Ovary (tissue), 7 donors: ENCODE measurements at regions not wholly inside any gene's neighbourhood (a gene's known extent, or its start where the extent isn't known, plus 50 kb on each side); places are given as distances from the start of the nearest gene placed in this dataset.
A peak's percentile ranks its signal among the peaks of the same experiment; 100 is the strongest.

ENCODE experiments used
- DNase-seq, 5 donors: peaks; one replicate each; pipeline ENCODE4 v3.0.0-alpha.2; 2019 to 2020
- H3K27ac ChIP-seq, 2 donors: fragments of 200-600 bp; one replicate each; pipeline versions ENCODE4 v1.5.1 to v1.8.0; 2019 to 2022
- H3K27me3 ChIP-seq: fragments of 200-600 bp; one replicate; pipeline ENCODE4 v1.8.0; 2022
- H3K36me3 ChIP-seq: fragments of 200-600 bp; sonication (generic); one replicate; pipeline ENCODE4 v1.5.1; 2019
- H3K4me1 ChIP-seq: one replicate; pipeline ENCODE4 v1.8.1; 2013; ENCODE audit warnings: mild to moderate bottlenecking, moderate library complexity; ENCODE audit not compliant: insufficient read depth
- H3K4me3 ChIP-seq: fragments of 200-600 bp; sonication (generic); one replicate; pipeline ENCODE4 v1.5.1; 2017
- H3K9me3 ChIP-seq, 2 donors: fragments of 200-600 bp in 1 of 2; sonication (generic) in 1 of 2; one replicate each; pipeline versions ENCODE4 v1.5.1 to v1.8.1; 2013 to 2019; ENCODE audit warnings: mild to moderate bottlenecking in 1 of 2, moderate library complexity in 1 of 2
- CTCF ChIP-seq, 3 donors: fragments of 450-650 bp in 2 of 3; fragments of 200-600 bp in 1 of 3; IDR thresholded peaks; one replicate each; pipeline versions ENCODE4 v1.5.1 to v1.8.0; 2016 to 2022; ENCODE audit warnings: antibody characterized with exemption in 3 of 3, mild to moderate bottlenecking in 1 of 3
- EP300 ChIP-seq: sonication (generic); formaldehyde crosslinking; IDR thresholded peaks from one replicate; pipeline ENCODE4 v1.6.1; 2017; ENCODE audit warnings: antibody characterized with exemption
- POLR2A ChIP-seq: fragments of 450-650 bp; IDR thresholded peaks from one replicate; pipeline ENCODE4 v1.6.1; 2017; ENCODE audit warnings: antibody characterized with exemption, mild to moderate bottlenecking, moderate library complexity
- WGBS, 3 donors: extraction: QIAGEN DNeasy Blood & Tissue Kit in 1 of 3; methylation state at CpG; one replicate each; pipeline versions ENCODE4 v1.1.5 to v1.1.7; 2013 to 2017; 5-methylcytosine and 5-hydroxymethylcytosine counted together
- intact Hi-C, 4 donors: fragments of 100-400 bp; cut with DNase I; formaldehyde crosslinking; loops; one replicate each; pipeline versions ENCODE4 v1.11.0 to v1.15.1; 2022 to 2023
- donor health status: DM: no; HTN: no; CAD: no; lungs with moderate emphysema.
- donor health status: DM: no; HTN: no; CAD: no.
- donor health status: Bipolar disorder and iron deficiency.
- donor health status: DM: no; HTN: no; CAD: no.
- donor health status: DM: yes; HTN: yes; CAD: no.

- Histone ChIP-seq H3K36me3 (no peaks in the 10 kb centered on the region), H3K9me3 (no peaks in the 10 kb centered on the region), H3K4me1 (peaks cover 22% of the 10 kb centered on the region), H3K4me3 (no peak overlapping the region), H3K27me3 (no peaks in the 10 kb centered on the region), H3K27ac (no peak overlapping the region)
- DNase-seq, result no peak
- 91 to 92% (median 91%) methylated on average over 19 of the region's 19 CpGs for WGBS, 3 donors
- intact Hi-C loops, result loop anchor here in 1 of 4 donors (5.0 kb wide), 1 partner anchor 152 kb away; the partner anchor contains the start of gene MEG3
- no peak for TF ChIP-seq EP300
- TF ChIP-seq CTCF (IDR thresholded peaks at IDR 0.05), result no peak
- TF ChIP-seq POLR2A, result no peak
Observed at GRCh38 chr14:100674897-100675619, 51.6 kb upstream of the DLK1 start.

GRCh38 chr14:100675699-100676684 is 50.7 kb upstream of the DLK1 start:
- DNase-seq, result no peak
- peak overlapping the region; percentile 75 to 92 for H3K27ac ChIP-seq
- intact Hi-C loops, result loop anchor here in 1 of 4 donors (5.0 kb wide), 1 partner anchor 151 kb away; the partner anchor contains the start of gene MEG3

More at GRCh38 chr14:100675699-100676684, 50.7 kb upstream of the DLK1 start:
- Histone ChIP-seq H3K9me3 (no peaks in the 10 kb centered on the region), H3K4me3 (no peak overlapping the region), H3K27me3 (no peaks in the 10 kb centered on the region), H3K4me1 (peaks cover 31% of the 10 kb centered on the region), H3K36me3 (no peaks in the 10 kb centered on the region)
- TF ChIP-seq POLR2A, result no peak
- no peak for TF ChIP-seq EP300
- TF ChIP-seq CTCF (IDR thresholded peaks at IDR 0.05), result no peak
- 58 to 60% (median 59%) methylated on average over 20 of the region's 20 CpGs for WGBS, 3 donors
